OCI-LY1 (cell line): ENCODE measurements at regions not wholly inside any gene's neighbourhood (a gene's known extent, or its start where the extent isn't known, plus 50 kb on each side); places are given as distances from the start of the nearest gene placed in this dataset.
"Not testable (repeated sequence)": the region's sequence is repeated elsewhere in the genome, so short reads cannot be mapped to it uniquely, and the experiment has no call there.

ENCODE experiments used
- H2AFZ ChIP-seq: fragments of 200-600 bp; sonication (generic), shearing (Covaris generic); 2 replicates; pipeline ENCODE4 v1.6.0; 2014; ENCODE audit warnings: antibody characterized with exemption, mild to moderate bottlenecking, low read length
- H3F3A ChIP-seq: fragments of 200-600 bp; sonication (generic), shearing (Covaris generic); 2 replicates; pipeline ENCODE4 v1.6.0; 2014; ENCODE audit warnings: mild to moderate bottlenecking, antibody characterized with exemption, low read length, moderate library complexity; ENCODE audit not compliant: insufficient read depth
- H3K27ac ChIP-seq: fragments of 200-600 bp; sonication (generic); 2 replicates; pipeline ENCODE4 v1.5.1; 2014; ENCODE audit warnings: low read length, mixed run types, mild to moderate bottlenecking, low read depth; ENCODE audit not compliant: poor library complexity, severe bottlenecking
- H3K27me3 ChIP-seq: fragments of 200-600 bp; sonication (generic); 2 replicates; pipeline ENCODE4 v1.6.0; 2014; ENCODE audit warnings: antibody characterized with exemption, mild to moderate bottlenecking, low read length, moderate library complexity; ENCODE audit not compliant: insufficient read depth
- H3K36me3 ChIP-seq: fragments of 200-600 bp; sonication (generic); 2 replicates; pipeline ENCODE4 v1.6.1; 2014; ENCODE audit warnings: mild to moderate bottlenecking, antibody characterized with exemption, low read length, moderate library complexity, mixed read lengths; ENCODE audit not compliant: insufficient read depth
- H3K4me1 ChIP-seq: fragments of 200-600 bp; sonication (generic); 2 replicates; pipeline ENCODE4 v1.5.1; 2014; ENCODE audit warnings: mild to moderate bottlenecking, low read length, moderate library complexity; ENCODE audit not compliant: insufficient read depth, severe bottlenecking
- H3K4me2 ChIP-seq: fragments of 200-600 bp; sonication (generic), shearing (Covaris generic); 2 replicates; pipeline ENCODE4 v1.6.1; 2014; ENCODE audit warnings: low read length
- H3K4me3 ChIP-seq: fragments of 200-600 bp; sonication (generic); 2 replicates; pipeline ENCODE4 v1.5.1; 2014; ENCODE audit warnings: low read length, low read depth, mild to moderate bottlenecking, mixed read lengths; ENCODE audit not compliant: poor library complexity, severe bottlenecking
- H3K79me2 ChIP-seq: fragments of 200-600 bp; shearing (Covaris generic); 2 replicates; pipeline ENCODE4 v1.6.1; 2016; ENCODE audit warnings: mixed run types, low read length, mixed read lengths; ENCODE audit not compliant: insufficient read depth
- H3K9ac ChIP-seq: fragments of 200-600 bp; sonication (generic), shearing (Covaris generic); 2 replicates; pipeline ENCODE4 v1.6.1; 2014; ENCODE audit warnings: mild to moderate bottlenecking, low read length, mixed read lengths
- H3K9me2 ChIP-seq: fragments of 200-600 bp; sonication (generic), shearing (Covaris generic); 2 replicates; pipeline ENCODE4 v1.6.1; 2014; ENCODE audit warnings: low read depth, mild to moderate bottlenecking, low read length, mixed read lengths
- H3K9me3 ChIP-seq: fragments of 200-600 bp; shearing (Covaris generic); 2 replicates; pipeline ENCODE4 v1.6.1; 2014; ENCODE audit warnings: low read length, mixed read lengths
- H4K20me1 ChIP-seq: fragments of 200-600 bp; sonication (generic), shearing (Covaris generic); 2 replicates; pipeline ENCODE4 v1.6.0; 2016; ENCODE audit warnings: mild to moderate bottlenecking, low read length; ENCODE audit not compliant: insufficient read depth
- CTCF ChIP-seq: fragments of 200-600 bp; sonication (generic), shearing (Covaris generic); IDR thresholded peaks from 2 replicates; pipeline ENCODE4 v1.5.1; 2017; ENCODE audit warnings: mild to moderate bottlenecking, antibody characterized with exemption, low read length, moderate library complexity, mixed read lengths
- EZH2 ChIP-seq: fragments of 200-600 bp; sonication (generic), shearing (Covaris generic); IDR thresholded peaks from 2 replicates; pipeline ENCODE4 v1.8.0; 2017; ENCODE audit warnings: borderline replicate concordance, mixed run types, mild to moderate bottlenecking, antibody characterized with exemption, low read length, moderate library complexity, mixed read lengths

GRCh38 chrX:37918168-37918567 lies 70.8 kb upstream of the DYNLT3 start:
- no peak overlapping the region for H3K4me2 ChIP-seq
- H3K4me3 ChIP-seq: no peak overlapping the region
- no peaks in the 10 kb centered on the region for H3K4me1 ChIP-seq
- no peak overlapping the region for H3K27ac ChIP-seq
- H3K79me2 ChIP-seq: no peaks in the 10 kb centered on the region
- no peaks in the 10 kb centered on the region for H3K36me3 ChIP-seq
- no peaks in the 10 kb centered on the region for H3F3A ChIP-seq
- no peak overlapping the region for H3K9ac ChIP-seq
- no peak for TF ChIP-seq EZH2
- TF ChIP-seq CTCF: no peak
- no peaks in the 10 kb centered on the region for H3K27me3 ChIP-seq
- H3K9me2 ChIP-seq: no peaks in the 10 kb centered on the region
- H2AFZ ChIP-seq: no peak overlapping the region
- no peaks in the 10 kb centered on the region for H3K9me3 ChIP-seq
- no peaks in the 10 kb centered on the region for H4K20me1 ChIP-seq

- no peaks in the 10 kb centered on the region for H3K9me2 ChIP-seq
- no peak overlapping the region for H3K9ac ChIP-seq
- no peaks in the 10 kb centered on the region for H4K20me1 ChIP-seq
- H3K79me2 ChIP-seq: no peaks in the 10 kb centered on the region
- H3K4me1 ChIP-seq: no peaks in the 10 kb centered on the region
- H2AFZ ChIP-seq: no peak overlapping the region
- H3K4me2 ChIP-seq: no peak overlapping the region
- no peak overlapping the region for H3K27ac ChIP-seq
- H3K4me3 ChIP-seq: no peak overlapping the region
- no peaks in the 10 kb centered on the region for H3K27me3 ChIP-seq
- no peak for TF ChIP-seq CTCF
- no peak for TF ChIP-seq EZH2
- H3K9me3 ChIP-seq: no peaks in the 10 kb centered on the region
- no peaks in the 10 kb centered on the region for H3K36me3 ChIP-seq
- no peaks in the 10 kb centered on the region for H3F3A ChIP-seq
These were observed 71.3 kb upstream of the DYNLT3 start for GRCh38 chrX:37918703-37919102.

- Histone ChIP-seq H3K9me3 (no peaks in the 10 kb centered on the region), H3K9ac (no peak overlapping the region), H3K27ac (no peak overlapping the region), H3K36me3 (no peaks in the 10 kb centered on the region), H2AFZ (no peak overlapping the region), H3K79me2 (no peaks in the 10 kb centered on the region), H3K27me3 (no peaks in the 10 kb centered on the region), H4K20me1 (no peaks in the 10 kb centered on the region), H3F3A (no peaks in the 10 kb centered on the region), H3K4me3 (no peak overlapping the region), H3K4me1 (no peaks in the 10 kb centered on the region), H3K9me2 (no peaks in the 10 kb centered on the region), H3K4me2 (no peak overlapping the region)
- no peak for TF ChIP-seq EZH2
These were observed 74.4 kb upstream of the DYNLT3 start for GRCh38 chrX:37921758-37922157.

GRCh38 chrX:37922928-37923327 lies 75.6 kb upstream of the DYNLT3 start:
- H3K4me2 ChIP-seq: no peak overlapping the region
- H3K4me3 ChIP-seq: no peak overlapping the region
- TF ChIP-seq EZH2 (no peak), CTCF (no peak)
- H3K9ac ChIP-seq: no peak overlapping the region
- H3F3A ChIP-seq: no peaks in the 10 kb centered on the region
- no peaks in the 10 kb centered on the region for H3K36me3 ChIP-seq
- H3K27me3 ChIP-seq: no peaks in the 10 kb centered on the region
- H3K27ac ChIP-seq: no peak overlapping the region
- no peaks in the 10 kb centered on the region for H4K20me1 ChIP-seq
- no peaks in the 10 kb centered on the region for H3K9me3 ChIP-seq
- no peaks in the 10 kb centered on the region for H3K4me1 ChIP-seq
- no peak overlapping the region for H2AFZ ChIP-seq
- no peaks in the 10 kb centered on the region for H3K9me2 ChIP-seq
- H3K79me2 ChIP-seq: no peaks in the 10 kb centered on the region

GRCh38 chrX:37925761-37926160 lies 78.4 kb upstream of the DYNLT3 start:
- H3K4me1 ChIP-seq, H3K27me3 ChIP-seq, H3K9ac ChIP-seq, H3K9me2 ChIP-seq, H3F3A ChIP-seq, H4K20me1 ChIP-seq, H3K79me2 ChIP-seq, H3K4me3 ChIP-seq, H3K9me3 ChIP-seq, H3K36me3 ChIP-seq, H3K4me2 ChIP-seq, H2AFZ ChIP-seq, H3K27ac ChIP-seq: not testable (repeated sequence)
